Activated T-helper 1 cell treated with anti-CD3 and anti-CD28 coated beads, Interleukin-12 subunit alpha, Interleukin-12 subunit beta, Interleukin-2, Interleukin-4 antibody, amounts not matched to agents 30 ng/mL and 10 ng/mL and 1 ng/mL, durations not matched to agents 14 hours and 24 hours and 36 hours (primary cell): ENCODE measurements at regions not wholly inside any gene's neighbourhood (a gene's known extent, or its start where the extent isn't known, plus 50 kb on each side); places are given as distances from the start of the nearest gene placed in this dataset.

Experiments used
- DNase-seq: peaks from one replicate; pipeline ENCODE4 v3.0.0; 2021; ENCODE audit warnings: low spot score
- H3K27ac Mint-ChIP-seq: one replicate; pipeline ENCODE4 v1.8.0; 2021; ENCODE audit warnings: mild to moderate bottlenecking, mixed read lengths
- H3K27me3 Mint-ChIP-seq: one replicate; pipeline ENCODE4 v1.8.0; 2022; ENCODE audit warnings: mild to moderate bottlenecking, moderate library complexity, mixed read lengths; ENCODE audit not compliant: insufficient read depth
- H3K36me3 Mint-ChIP-seq: one replicate; pipeline ENCODE4 v1.8.0; 2021; ENCODE audit warnings: low read depth, mixed read lengths
- H3K4me1 Mint-ChIP-seq: one replicate; pipeline ENCODE4 v1.8.0; 2021; ENCODE audit warnings: low read depth, mixed read lengths
- H3K4me3 Mint-ChIP-seq: one replicate; pipeline ENCODE4 v1.8.0; 2021; ENCODE audit warnings: mild to moderate bottlenecking, moderate library complexity, mixed read lengths
- H3K9me3 Mint-ChIP-seq: one replicate; pipeline ENCODE4 v1.8.0; 2021; ENCODE audit warnings: mixed read lengths
- intact Hi-C: fragments of 100-400 bp; cut with micrococcal nuclease; formaldehyde crosslinking; loops from one replicate; pipeline ENCODE4 v1.15.1; 2024

DNA sequence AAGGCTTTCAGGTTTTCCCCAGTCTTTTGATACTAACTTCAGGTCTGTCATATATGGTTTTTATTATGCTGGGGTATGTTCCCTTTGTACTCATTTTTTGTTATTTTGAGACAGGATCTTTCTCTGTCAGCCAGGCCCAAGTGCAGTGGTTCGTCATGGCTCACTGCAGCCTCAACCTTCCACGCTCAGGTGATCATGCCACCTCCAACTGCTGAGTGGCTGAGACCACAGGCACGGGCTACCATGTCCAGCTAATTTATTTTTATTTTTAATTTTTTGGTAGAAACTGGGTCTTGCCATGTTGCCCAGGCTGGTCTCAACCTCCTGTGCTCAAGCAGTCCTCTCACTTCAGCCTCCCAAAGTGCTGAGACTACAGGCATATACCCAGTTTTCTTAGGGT lies 50.6 kb upstream of the PDGFD start:
- no peak overlapping the region for H3K27ac Mint-ChIP-seq
- H3K4me3 Mint-ChIP-seq: no peak overlapping the region
- H3K9me3 Mint-ChIP-seq: peaks cover 7% of the 10 kb centered on the region
- no peaks in the 10 kb centered on the region for H3K36me3 Mint-ChIP-seq
- DNase-seq: no peak
- no peaks in the 10 kb centered on the region for H3K27me3 Mint-ChIP-seq
- H3K4me1 Mint-ChIP-seq: no peaks in the 10 kb centered on the region
- intact Hi-C loops: no loop called here
